ENCODE measurements at regions not wholly inside any gene's neighbourhood (a gene's known extent, or its start where the extent isn't known, plus 50 kb on each side); places are given as distances from the start of the nearest gene placed in this dataset.

DNA sequence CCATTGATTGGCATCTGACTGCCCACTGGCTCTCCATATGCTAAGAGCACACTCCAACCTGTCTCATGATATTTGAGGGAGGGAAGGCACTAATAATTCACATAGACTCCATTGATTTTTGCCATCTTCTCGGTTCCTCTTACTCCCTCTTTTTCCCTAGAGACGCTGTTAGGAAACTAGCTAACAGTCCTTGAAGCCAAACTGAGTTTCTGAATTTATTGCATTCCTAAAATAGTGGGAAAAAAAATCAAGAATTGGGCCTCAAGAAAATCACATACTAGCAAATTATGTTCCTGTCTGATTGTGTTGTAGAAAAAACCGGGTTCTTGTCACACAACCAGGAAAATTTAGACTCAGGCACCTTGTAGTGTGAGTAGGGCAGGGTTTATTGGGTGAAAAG lies 86.4 kb upstream of the SLC7A1 start:
- ATAC-seq (no peak), DNase-seq (no peak)
- no peaks in the 10 kb centered on the region for H3K9me3 Mint-ChIP-seq
- no peak overlapping the region for H3K4me3 Mint-ChIP-seq
- no peak overlapping the region for H3K27ac Mint-ChIP-seq
- H3K4me1 Mint-ChIP-seq = no peaks in the 10 kb centered on the region
- peaks cover 38% of the 10 kb centered on the region for H3K27me3 Mint-ChIP-seq

DNA sequence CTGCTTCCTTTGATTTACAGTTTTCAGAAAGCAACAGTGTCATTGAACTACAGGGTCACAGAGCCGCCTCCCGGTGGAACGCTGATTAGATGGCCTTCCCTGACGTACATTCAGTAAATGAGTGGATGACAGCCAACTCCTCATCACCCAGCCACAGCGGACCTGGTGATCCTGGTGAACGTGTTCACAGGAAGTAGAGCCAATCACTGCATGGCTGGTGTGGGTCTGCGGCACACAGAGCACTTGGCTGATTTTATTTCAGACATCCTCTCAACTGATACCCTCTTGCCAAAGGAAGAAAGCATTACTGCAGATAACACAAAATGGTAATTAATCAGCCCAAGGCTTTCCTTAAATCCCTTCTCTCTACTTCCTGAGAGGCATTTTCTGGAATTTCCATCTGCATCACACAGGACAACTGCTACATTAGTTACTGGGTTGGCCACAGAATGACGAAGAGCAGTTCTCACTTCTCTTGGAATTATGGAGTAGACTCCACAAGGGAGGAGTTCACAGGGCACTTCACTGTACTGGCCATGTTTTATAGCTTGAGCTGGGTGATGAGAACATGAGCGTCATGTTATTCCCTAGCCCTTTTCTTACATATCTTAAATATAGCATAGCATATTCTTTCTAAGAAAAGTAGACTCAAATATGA lies 84.0 kb upstream of the SLC7A1 start:
- H3K27me3 Mint-ChIP-seq = peaks cover 38% of the 10 kb centered on the region
- DNase-seq (no peak), ATAC-seq (no peak)
- H3K27ac Mint-ChIP-seq = no peak overlapping the region
- no peak overlapping the region for H3K4me3 Mint-ChIP-seq
- no peaks in the 10 kb centered on the region for H3K9me3 Mint-ChIP-seq
- no peaks in the 10 kb centered on the region for H3K4me1 Mint-ChIP-seq

DNA sequence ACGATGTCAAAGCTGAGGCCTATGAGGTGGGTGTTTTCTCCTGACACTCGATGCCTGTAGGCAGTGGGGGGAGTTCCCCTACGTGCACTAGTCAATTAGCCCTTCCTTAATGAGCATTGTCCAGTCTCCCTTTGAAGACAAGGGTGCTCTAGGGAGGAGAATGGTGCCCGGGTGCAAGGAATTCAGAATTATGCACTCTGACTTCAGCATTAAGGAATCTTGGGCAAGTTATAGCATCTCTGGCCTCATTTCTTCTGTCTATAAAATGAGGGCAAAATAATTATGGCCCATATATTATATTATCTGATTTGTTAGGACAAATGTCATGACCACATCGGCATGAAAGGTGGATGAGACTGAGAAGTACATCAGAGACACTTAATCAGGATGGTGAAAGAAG lies 82.1 kb upstream of the SLC7A1 start:
- Mint-ChIP-seq H3K27ac (no peak overlapping the region), H3K27me3 (peaks cover 38% of the 10 kb centered on the region), H3K4me1 (no peaks in the 10 kb centered on the region), H3K4me3 (no peak overlapping the region), H3K9me3 (no peaks in the 10 kb centered on the region)
- DNase-seq (no peak), ATAC-seq (no peak)

DNA sequence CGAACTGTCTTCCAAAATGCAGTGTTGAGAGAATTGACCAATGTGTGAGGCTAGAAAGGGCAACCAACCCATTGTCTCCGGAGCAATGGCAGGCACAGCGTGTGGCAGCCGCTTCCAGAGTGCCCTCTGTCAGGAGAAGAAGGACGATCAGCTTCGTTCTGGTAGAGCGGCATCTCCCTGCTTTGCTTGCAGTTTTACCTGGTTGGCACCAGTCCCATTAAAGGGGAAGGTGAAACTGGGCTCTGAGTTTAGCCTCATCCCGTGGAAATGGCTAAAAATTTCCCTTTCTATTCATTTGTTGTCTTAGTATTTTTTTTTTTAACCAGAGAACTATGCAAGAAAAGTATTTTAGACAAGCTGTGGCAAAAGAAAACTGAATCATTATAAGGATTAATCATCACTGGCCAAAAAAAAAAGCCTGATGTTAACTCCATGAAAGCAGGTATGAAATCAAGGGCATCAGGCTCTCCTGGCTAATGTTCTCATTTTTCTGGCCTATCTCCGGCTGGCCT lies 81.5 kb upstream of the SLC7A1 start:
- H3K4me3 Mint-ChIP-seq = no peak overlapping the region
- DNase-seq (no peak), ATAC-seq (no peak)
- H3K4me1 Mint-ChIP-seq = no peaks in the 10 kb centered on the region
- H3K27ac Mint-ChIP-seq = no peak overlapping the region
- H3K9me3 Mint-ChIP-seq = no peaks in the 10 kb centered on the region
- H3K27me3 Mint-ChIP-seq = peaks cover 33% of the 10 kb centered on the region

DNA sequence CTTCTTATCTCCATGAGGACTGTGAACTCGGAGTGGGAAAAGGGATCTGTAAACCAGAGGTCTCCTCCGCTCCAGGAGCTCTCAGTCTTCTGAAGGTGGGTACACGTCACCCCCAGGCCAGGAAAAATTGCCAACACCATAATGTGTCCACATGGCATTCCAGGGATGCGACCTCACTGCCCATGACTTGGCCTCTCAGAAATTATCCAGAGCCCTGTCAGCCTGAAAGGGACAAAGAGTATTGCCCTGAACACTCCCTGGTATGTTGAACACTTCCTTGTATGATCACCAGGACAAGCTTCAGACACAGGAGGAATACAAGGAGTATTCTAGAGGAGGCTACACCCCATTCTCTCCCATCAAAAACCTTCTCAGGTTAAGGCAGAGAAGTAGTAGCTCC lies 81.0 kb upstream of the SLC7A1 start:
- DNase-seq = no peak

DNA sequence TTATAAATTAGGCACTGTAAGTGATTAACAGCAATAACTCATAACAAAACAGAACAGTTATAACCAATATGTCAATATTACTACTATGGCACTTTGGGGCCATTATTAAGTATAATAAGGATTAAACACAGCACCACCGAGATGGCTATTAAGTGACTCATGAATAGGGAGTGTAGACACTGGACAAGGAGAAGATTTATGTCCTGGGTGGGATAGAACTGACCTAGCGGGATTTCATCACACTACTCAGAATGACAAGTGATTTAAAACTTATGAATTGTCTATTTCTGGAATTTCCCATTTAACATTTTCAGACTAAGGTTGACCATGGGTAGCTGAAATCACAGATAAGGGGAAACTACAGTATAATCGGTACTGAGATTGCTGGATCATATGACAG lies 79.0 kb upstream of the SLC7A1 start:
- ATAC-seq (no peak), DNase-seq (no peak)
- Mint-ChIP-seq H3K9me3 (no peaks in the 10 kb centered on the region), H3K4me1 (no peaks in the 10 kb centered on the region), H3K4me3 (no peak overlapping the region), H3K27me3 (peaks cover 17% of the 10 kb centered on the region), H3K27ac (no peak overlapping the region)

More for the DNA sequence above, 81.0 kb upstream of the SLC7A1 start:
- Mint-ChIP-seq H3K27me3 (peaks cover 28% of the 10 kb centered on the region), H3K4me1 (no peaks in the 10 kb centered on the region), H3K9me3 (no peaks in the 10 kb centered on the region), H3K27ac (no peak overlapping the region), H3K4me3 (no peak overlapping the region)
- ATAC-seq = no peak

DNA sequence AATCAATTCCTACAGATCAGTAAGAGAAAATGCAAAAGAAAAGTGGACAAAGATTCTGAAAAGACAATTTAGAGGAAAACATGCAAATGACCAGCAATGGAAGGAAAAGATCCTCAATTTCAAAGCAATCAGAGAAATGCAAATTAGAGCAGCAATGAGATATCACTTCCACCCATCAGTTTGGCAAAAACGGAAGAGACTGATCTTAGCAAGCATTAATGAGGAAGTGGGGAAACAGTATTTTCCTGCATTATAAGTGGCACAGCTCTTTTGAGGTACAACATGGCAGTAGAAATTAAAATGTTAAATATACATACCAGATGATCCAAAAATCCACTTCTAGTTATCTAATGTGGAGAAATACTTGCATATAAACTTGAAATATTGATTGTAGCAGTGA lies 69.1 kb upstream of the SLC7A1 start:
- Mint-ChIP-seq H3K4me1 (no peaks in the 10 kb centered on the region), H3K4me3 (no peak overlapping the region), H3K27me3 (peaks cover 56% of the 10 kb centered on the region), H3K9me3 (peaks cover 19 to 43% of the 10 kb centered on the region in 2 donors), H3K27ac (no peak overlapping the region)
- ATAC-seq = no peak
- DNase-seq = no peak

DNA sequence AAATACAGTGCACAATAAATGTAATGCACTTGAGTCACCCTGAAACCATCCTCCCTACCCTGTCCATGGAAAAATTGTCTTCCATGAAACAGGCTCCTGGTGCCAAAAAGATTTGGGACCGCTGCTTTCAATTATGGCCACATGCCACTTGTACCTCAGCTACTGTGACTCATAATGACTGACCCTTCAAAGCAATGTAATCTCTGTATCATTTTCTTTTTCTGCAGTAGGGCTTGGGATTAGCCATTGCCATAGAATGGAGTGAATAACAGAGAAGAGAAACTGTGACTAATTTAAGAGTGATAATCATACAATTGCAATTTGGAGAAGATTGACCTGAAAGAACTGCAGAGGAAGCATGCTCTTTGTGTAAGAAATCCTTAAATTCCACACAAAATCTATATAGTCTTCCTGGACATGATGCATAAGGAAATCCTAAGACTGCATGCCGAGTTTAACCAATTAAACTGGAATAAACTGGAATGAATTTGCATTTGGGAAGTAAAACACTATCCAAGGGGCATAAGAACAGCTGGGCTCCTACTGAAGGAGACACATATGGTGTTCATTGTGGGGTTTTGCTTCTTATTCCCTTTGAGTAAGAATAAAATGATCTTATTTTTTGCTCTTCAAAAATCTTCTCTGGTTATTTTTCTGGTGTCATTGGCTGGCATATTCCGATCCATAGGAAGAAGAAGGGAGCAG lies 59.5 kb upstream of the SLC7A1 start:
- no peaks in the 10 kb centered on the region for H3K4me1 Mint-ChIP-seq
- peaks cover 12% of the 10 kb centered on the region for H3K27me3 Mint-ChIP-seq
- ATAC-seq (no peak), DNase-seq (no peak)
- no peak overlapping the region for H3K4me3 Mint-ChIP-seq
- no peak overlapping the region for H3K27ac Mint-ChIP-seq
- peaks cover 6 to 7% of the 10 kb centered on the region in 2 donors for H3K9me3 Mint-ChIP-seq

DNA sequence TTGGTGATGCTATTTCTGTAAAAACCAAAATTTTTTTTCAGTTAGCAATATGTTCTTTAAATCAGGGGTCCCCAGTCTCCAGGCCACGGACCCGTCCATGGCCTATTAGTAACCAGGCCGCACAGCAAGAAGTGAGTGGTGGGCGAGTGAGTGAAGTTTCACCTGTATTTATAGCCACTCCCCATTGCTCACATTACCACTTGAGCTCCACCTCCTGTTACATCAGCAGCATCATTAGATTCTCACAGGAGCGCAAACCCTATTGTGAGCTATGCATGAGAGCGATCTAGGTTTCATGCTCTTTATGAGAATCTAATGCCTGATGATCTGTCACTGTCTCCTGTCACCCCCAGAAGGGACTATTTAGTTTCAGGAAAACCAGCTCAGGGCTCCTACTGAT lies 58.9 kb upstream of the SLC7A1 start:
- Mint-ChIP-seq H3K4me1 (no peaks in the 10 kb centered on the region), H3K4me3 (no peak overlapping the region), H3K27me3 (peaks cover 12% of the 10 kb centered on the region), H3K27ac (no peak overlapping the region), H3K9me3 (peaks cover 0 to 1% of the 10 kb centered on the region in 2 donors)
- ATAC-seq = no peak
- DNase-seq = no peak

DNA sequence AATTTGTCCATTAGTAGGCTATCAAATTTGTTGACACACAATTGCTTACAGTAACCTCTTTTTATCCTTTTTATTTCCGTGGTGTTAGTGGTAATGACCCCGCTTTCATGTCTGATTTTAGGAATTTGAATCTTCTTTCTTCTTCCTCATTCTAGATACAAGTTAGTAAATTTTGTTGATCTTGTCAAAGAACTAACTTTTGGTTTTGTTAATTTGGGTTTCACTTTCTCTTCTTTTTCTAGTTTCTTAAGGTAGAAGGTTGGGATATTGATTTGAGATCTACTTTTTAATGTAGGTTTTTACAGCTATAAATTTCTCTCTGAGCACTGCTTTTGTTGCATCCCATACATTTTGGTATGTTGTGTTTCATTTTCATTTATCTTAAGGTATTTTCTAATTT lies 53.3 kb upstream of the SLC7A1 start:
- H3K9me3 Mint-ChIP-seq = peaks cover 0 to 9% of the 10 kb centered on the region in 2 donors
- H3K27me3 Mint-ChIP-seq = no peaks in the 10 kb centered on the region
- H3K4me3 Mint-ChIP-seq = no peak overlapping the region
- peaks cover 6% of the 10 kb centered on the region for H3K4me1 Mint-ChIP-seq
- ATAC-seq (no peak), DNase-seq (no peak)
- no peak overlapping the region for H3K27ac Mint-ChIP-seq
